ENCODE measurements at regions not wholly inside any gene's neighbourhood (a gene's known extent, or its start where the extent isn't known, plus 50 kb on each side); places are given as distances from the start of the nearest gene placed in this dataset.

GRCh38 chr3:144511346-144511745, 539.7 kb downstream of the DIPK2A start:
- TF ChIP-seq SP1 (IDR thresholded peaks at IDR 0.05), result no peak
- TF ChIP-seq FOXM1 (IDR thresholded peaks at IDR 0.05; ENCODE audit: borderline replicate concordance), result no peak
- TF ChIP-seq NFRKB (IDR thresholded peaks at IDR 0.05), result no peak
- TF ChIP-seq SUZ12 (IDR thresholded peaks at IDR 0.05), result no peak
- no peak for TF ChIP-seq FOXA1 (IDR thresholded peaks at IDR 0.05)
- no peak for TF ChIP-seq HDGF (IDR thresholded peaks at IDR 0.05; ENCODE audit: borderline replicate concordance)
- TF ChIP-seq PKNOX1 (IDR thresholded peaks at IDR 0.05), result no peak
- TF ChIP-seq BHLHE40 (IDR thresholded peaks at IDR 0.05; ENCODE audit: borderline replicate concordance), result no peak
- no peak for TF ChIP-seq FOXK2 (IDR thresholded peaks at IDR 0.05)
